ENCODE measurements at regions not wholly inside any gene's neighbourhood (a gene's known extent, or its start where the extent isn't known, plus 50 kb on each side); places are given as distances from the start of the nearest gene placed in this dataset.
"Not testable (repeated sequence)": the region's sequence is repeated elsewhere in the genome, so short reads cannot be mapped to it uniquely, and the experiment has no call there.

GRCh38 chr15:30760633-30761032 lies 134.7 kb downstream of the ARHGAP11B start:
- not testable (repeated sequence) for DNase-seq (ENCODE audit: low read depth in 3 of 3)

- not testable (repeated sequence) for DNase-seq (ENCODE audit: low read depth in 3 of 3)
Measured at GRCh38 chr15:30761365-30761764, 135.4 kb downstream of the ARHGAP11B start.

- DNase-seq (ENCODE audit: low read depth in 3 of 3): not testable (repeated sequence)
Measured at GRCh38 chr15:30769390-30770124, 134.2 kb upstream of the FAN1 start.

GRCh38 chr15:30770759-30771158 lies 133.0 kb upstream of the FAN1 start:
- no peak for DNase-seq (ENCODE audit: low read depth in 3 of 3)

- DNase-seq (ENCODE audit: low read depth in 3 of 3): no peak
Measured at GRCh38 chr15:30783019-30783418, 120.7 kb upstream of the FAN1 start.

- no peak for DNase-seq (ENCODE audit: low read depth in 3 of 3)
Measured at GRCh38 chr15:30788595-30788994, 115.1 kb upstream of the FAN1 start.

- DNase-seq (ENCODE audit: low read depth in 3 of 3): no peak
Measured at GRCh38 chr15:30791239-30792175, 112.2 kb upstream of the FAN1 start.

GRCh38 chr15:30792843-30793242 lies 110.9 kb upstream of the FAN1 start:
- DNase-seq (ENCODE audit: low read depth in 3 of 3): not testable (repeated sequence)

- DNase-seq (ENCODE audit: low read depth in 3 of 3): no peak
Measured at GRCh38 chr15:30794388-30794787, 109.3 kb upstream of the FAN1 start.

- DNase-seq (ENCODE audit: low read depth in 3 of 3): not testable (repeated sequence)
Measured at GRCh38 chr15:30799565-30799964, 104.2 kb upstream of the FAN1 start.

GRCh38 chr15:30801140-30801895 lies 102.4 kb upstream of the FAN1 start:
- not testable (repeated sequence) for DNase-seq (ENCODE audit: low read depth in 3 of 3)

GRCh38 chr15:30802001-30802400 lies 101.7 kb upstream of the FAN1 start:
- DNase-seq (ENCODE audit: low read depth in 3 of 3): not testable (repeated sequence)

GRCh38 chr15:30803703-30804102 lies 100.0 kb upstream of the FAN1 start:
- DNase-seq (ENCODE audit: low read depth in 3 of 3): not testable (repeated sequence)

- no peak for DNase-seq (ENCODE audit: low read depth in 3 of 3)
Measured at GRCh38 chr15:30816430-30816829, 87.3 kb upstream of the FAN1 start.

GRCh38 chr15:30823068-30823813 lies 80.5 kb upstream of the FAN1 start:
- DNase-seq (ENCODE audit: low read depth in 3 of 3): peak in 1 of 3 experiments; percentile 13

- no peak for DNase-seq (ENCODE audit: low read depth in 3 of 3)
Measured at GRCh38 chr15:30824518-30825195, 79.1 kb upstream of the FAN1 start.

- no peak for DNase-seq (ENCODE audit: low read depth in 3 of 3)
Measured at GRCh38 chr15:30827625-30828303, 76.0 kb upstream of the FAN1 start.

GRCh38 chr15:30828304-30828639 lies 75.4 kb upstream of the FAN1 start:
- not testable (repeated sequence) for DNase-seq (ENCODE audit: low read depth in 3 of 3)

GRCh38 chr15:30830961-30831360 lies 72.8 kb upstream of the FAN1 start:
- no peak for DNase-seq (ENCODE audit: low read depth in 3 of 3)

GRCh38 chr15:30833379-30833778 lies 70.3 kb upstream of the FAN1 start:
- DNase-seq (ENCODE audit: low read depth in 3 of 3): not testable (repeated sequence)

Measured in stimulated activated CD4-positive, alpha-beta T cell treated with anti-CD3 and anti-CD28 coated beads, TNF-alpha, amount 100 ng/mL, for 4 hours (primary cell).